K562 (cell line): ENCODE measurements at regions not wholly inside any gene's neighbourhood (a gene's known extent, or its start where the extent isn't known, plus 50 kb on each side); places are given as distances from the start of the nearest gene placed in this dataset.

Source experiments
- EZH2 ChIP-seq: IDR thresholded peaks from 2 replicates; pipeline ENCODE4 v1.6.1; 2012; ENCODE audit warnings: low read depth, mild to moderate bottlenecking, inconsistent platforms, low read length, borderline replicate concordance
- FOXA3 ChIP-seq, 2 experiments: fragments of 450-650 bp in 1 of 2; sonication (generic) in 1 of 2; formaldehyde crosslinking; IDR thresholded peaks in 1 of 2; conservative IDR thresholded peaks in 1 of 2; 2 replicates each; pipeline versions ENCODE4 v1.4.0 to v1.8.0; 2020 to 2022; ENCODE audit warnings: mild to moderate bottlenecking in 2 of 2, missing genetic modification reagents in 1 of 2
- HDAC2 ChIP-seq: fragments of 450-650 bp; IDR thresholded peaks from 2 replicates; pipeline ENCODE4 v1.6.1; 2016; ENCODE audit warnings: mild to moderate bottlenecking
- NR2C1 ChIP-seq, 2 experiments: fragments of 450-650 bp; IDR thresholded peaks; 2 replicates each; pipeline ENCODE4 v1.6.1; 2017; ENCODE audit warnings: mild to moderate bottlenecking in 2 of 2, antibody characterized with exemption in 1 of 2, inconsistent platforms in 1 of 2, missing compliant biosample characterization in 1 of 2, missing genetic modification characterization in 1 of 2
- POLR2A ChIP-seq: fragments of 450-650 bp; conservative IDR thresholded peaks from 2 replicates; pipeline ENCODE4 v1.6.1; 2016
- POLR3G ChIP-seq: IDR thresholded peaks from 2 replicates; pipeline ENCODE4 v1.6.1; 2011; ENCODE audit not compliant: insufficient read length, insufficient replicate concordance; ENCODE audit errors: extremely low read depth
- RBM17 ChIP-seq: fragments of 200-400 bp; formaldehyde crosslinking; IDR thresholded peaks from 2 replicates; pipeline ENCODE4 v1.6.1; 2017; ENCODE audit warnings: low read depth, mild to moderate bottlenecking, low read length, borderline replicate concordance
- RBM25 ChIP-seq: fragments of 200-400 bp; formaldehyde crosslinking; IDR thresholded peaks from 2 replicates; pipeline ENCODE4 v1.6.1; 2018; ENCODE audit warnings: low read length, low read depth, moderate library complexity; ENCODE audit not compliant: severe bottlenecking
- YY1 ChIP-seq, 3 experiments: IDR thresholded peaks; 2 replicates each; pipeline ENCODE4 v1.6.1; 2011; ENCODE audit warnings: low read length in 2 of 3, mild to moderate bottlenecking in 2 of 3, moderate library complexity in 2 of 3, borderline replicate concordance in 1 of 3, control low read depth in 1 of 3, low read depth in 1 of 3; ENCODE audit not compliant: insufficient read depth in 3 of 3, insufficient replicate concordance in 2 of 3, control insufficient read depth in 1 of 3, insufficient read length in 1 of 3; ENCODE audit errors: extremely low read depth in 1 of 3
- ZNF785 ChIP-seq: fragments of 250-450 bp; sonication (Bioruptor Pico); IDR thresholded peaks from 2 replicates; pipeline ENCODE4 v1.4.0; 2020; ENCODE audit warnings: mild to moderate bottlenecking
- TF ChIP-seq, protein P1 (sequence below): fragments of 200-600 bp; sonication (generic); IDR thresholded peaks from one replicate; pipeline ENCODE4 v1.6.1; 2012; ENCODE audit warnings: mild to moderate bottlenecking, low read depth, low read length, inconsistent platforms
- TF ChIP-seq, protein P2 (sequence below): sonication (generic); formaldehyde crosslinking; IDR thresholded peaks from 2 replicates; pipeline ENCODE4 v1.8.0; 2022; ENCODE audit warnings: missing genetic modification reagents, mild to moderate bottlenecking, borderline replicate concordance
- TF ChIP-seq, protein P3 (sequence below): sonication (generic); formaldehyde crosslinking; IDR thresholded peaks from 2 replicates; pipeline ENCODE4 v1.5.0; 2020; ENCODE audit warnings: missing genetic modification reagents
- TF ChIP-seq, protein P4 (sequence below), 3 experiments: IDR thresholded peaks in 2 of 3; conservative IDR thresholded peaks in 1 of 3; 2 replicates each; pipeline ENCODE4 v1.5.1; 2011 to 2012; ENCODE audit warnings: low read length in 3 of 3, mild to moderate bottlenecking in 3 of 3, control low read depth in 2 of 3, improper control_type of control experiment in 1 of 3, inconsistent platforms in 1 of 3, low read depth in 1 of 3, mixed read lengths in 1 of 3, moderate library complexity in 1 of 3; ENCODE audit not compliant: insufficient read depth in 2 of 3

DNA sequence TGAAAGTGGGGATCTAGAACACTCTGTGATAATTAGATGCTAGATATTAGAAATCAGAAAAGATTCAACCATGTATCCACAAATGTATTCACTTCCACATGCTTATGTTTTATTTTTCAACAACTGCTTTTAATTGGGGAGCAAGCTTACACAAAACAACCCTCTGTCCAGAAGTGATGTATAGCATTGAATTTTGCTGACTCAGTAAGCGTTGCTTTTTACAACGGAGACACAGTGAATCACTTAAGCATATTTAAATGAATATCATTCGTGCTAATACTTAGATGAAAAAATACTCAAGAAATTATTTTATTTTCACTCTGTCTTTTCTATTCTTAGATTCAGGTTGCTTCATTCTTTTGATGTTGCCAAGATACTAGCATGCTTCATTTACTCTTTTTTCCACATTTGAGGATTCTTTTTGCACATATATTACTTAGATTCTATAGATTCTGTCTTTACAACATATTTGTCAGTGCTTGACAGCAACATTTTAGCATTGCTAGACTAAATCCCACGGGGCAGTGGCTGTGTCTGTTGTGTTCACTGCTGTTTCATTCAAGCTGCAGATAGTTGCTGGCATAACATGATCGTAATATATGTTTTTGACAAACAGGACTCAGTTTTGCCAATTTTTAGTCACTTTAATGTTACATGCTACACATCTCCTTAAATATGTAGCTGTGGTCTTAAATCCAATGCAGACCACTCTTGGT lies 1714.4 kb upstream of the SEL1L start:
- no peak for TF ChIP-seq FOXA3 (CRISPR knock-in tag; conservative IDR thresholded peaks at IDR 0.05 in 1 of 2, IDR thresholded peaks at IDR 0.05 in 1 of 2)
- TF ChIP-seq YY1 (IDR thresholded peaks at IDR 0.05; ENCODE audit: borderline replicate concordance in 1 of 3, control insufficient read depth in 1 of 3, extremely low read depth in 1 of 3, insufficient read depth in 3 of 3, insufficient read length in 1 of 3, insufficient replicate concordance in 2 of 3, low read depth in 1 of 3, low read length in 2 of 3), result no peak
- TF ChIP-seq, protein P1, sequence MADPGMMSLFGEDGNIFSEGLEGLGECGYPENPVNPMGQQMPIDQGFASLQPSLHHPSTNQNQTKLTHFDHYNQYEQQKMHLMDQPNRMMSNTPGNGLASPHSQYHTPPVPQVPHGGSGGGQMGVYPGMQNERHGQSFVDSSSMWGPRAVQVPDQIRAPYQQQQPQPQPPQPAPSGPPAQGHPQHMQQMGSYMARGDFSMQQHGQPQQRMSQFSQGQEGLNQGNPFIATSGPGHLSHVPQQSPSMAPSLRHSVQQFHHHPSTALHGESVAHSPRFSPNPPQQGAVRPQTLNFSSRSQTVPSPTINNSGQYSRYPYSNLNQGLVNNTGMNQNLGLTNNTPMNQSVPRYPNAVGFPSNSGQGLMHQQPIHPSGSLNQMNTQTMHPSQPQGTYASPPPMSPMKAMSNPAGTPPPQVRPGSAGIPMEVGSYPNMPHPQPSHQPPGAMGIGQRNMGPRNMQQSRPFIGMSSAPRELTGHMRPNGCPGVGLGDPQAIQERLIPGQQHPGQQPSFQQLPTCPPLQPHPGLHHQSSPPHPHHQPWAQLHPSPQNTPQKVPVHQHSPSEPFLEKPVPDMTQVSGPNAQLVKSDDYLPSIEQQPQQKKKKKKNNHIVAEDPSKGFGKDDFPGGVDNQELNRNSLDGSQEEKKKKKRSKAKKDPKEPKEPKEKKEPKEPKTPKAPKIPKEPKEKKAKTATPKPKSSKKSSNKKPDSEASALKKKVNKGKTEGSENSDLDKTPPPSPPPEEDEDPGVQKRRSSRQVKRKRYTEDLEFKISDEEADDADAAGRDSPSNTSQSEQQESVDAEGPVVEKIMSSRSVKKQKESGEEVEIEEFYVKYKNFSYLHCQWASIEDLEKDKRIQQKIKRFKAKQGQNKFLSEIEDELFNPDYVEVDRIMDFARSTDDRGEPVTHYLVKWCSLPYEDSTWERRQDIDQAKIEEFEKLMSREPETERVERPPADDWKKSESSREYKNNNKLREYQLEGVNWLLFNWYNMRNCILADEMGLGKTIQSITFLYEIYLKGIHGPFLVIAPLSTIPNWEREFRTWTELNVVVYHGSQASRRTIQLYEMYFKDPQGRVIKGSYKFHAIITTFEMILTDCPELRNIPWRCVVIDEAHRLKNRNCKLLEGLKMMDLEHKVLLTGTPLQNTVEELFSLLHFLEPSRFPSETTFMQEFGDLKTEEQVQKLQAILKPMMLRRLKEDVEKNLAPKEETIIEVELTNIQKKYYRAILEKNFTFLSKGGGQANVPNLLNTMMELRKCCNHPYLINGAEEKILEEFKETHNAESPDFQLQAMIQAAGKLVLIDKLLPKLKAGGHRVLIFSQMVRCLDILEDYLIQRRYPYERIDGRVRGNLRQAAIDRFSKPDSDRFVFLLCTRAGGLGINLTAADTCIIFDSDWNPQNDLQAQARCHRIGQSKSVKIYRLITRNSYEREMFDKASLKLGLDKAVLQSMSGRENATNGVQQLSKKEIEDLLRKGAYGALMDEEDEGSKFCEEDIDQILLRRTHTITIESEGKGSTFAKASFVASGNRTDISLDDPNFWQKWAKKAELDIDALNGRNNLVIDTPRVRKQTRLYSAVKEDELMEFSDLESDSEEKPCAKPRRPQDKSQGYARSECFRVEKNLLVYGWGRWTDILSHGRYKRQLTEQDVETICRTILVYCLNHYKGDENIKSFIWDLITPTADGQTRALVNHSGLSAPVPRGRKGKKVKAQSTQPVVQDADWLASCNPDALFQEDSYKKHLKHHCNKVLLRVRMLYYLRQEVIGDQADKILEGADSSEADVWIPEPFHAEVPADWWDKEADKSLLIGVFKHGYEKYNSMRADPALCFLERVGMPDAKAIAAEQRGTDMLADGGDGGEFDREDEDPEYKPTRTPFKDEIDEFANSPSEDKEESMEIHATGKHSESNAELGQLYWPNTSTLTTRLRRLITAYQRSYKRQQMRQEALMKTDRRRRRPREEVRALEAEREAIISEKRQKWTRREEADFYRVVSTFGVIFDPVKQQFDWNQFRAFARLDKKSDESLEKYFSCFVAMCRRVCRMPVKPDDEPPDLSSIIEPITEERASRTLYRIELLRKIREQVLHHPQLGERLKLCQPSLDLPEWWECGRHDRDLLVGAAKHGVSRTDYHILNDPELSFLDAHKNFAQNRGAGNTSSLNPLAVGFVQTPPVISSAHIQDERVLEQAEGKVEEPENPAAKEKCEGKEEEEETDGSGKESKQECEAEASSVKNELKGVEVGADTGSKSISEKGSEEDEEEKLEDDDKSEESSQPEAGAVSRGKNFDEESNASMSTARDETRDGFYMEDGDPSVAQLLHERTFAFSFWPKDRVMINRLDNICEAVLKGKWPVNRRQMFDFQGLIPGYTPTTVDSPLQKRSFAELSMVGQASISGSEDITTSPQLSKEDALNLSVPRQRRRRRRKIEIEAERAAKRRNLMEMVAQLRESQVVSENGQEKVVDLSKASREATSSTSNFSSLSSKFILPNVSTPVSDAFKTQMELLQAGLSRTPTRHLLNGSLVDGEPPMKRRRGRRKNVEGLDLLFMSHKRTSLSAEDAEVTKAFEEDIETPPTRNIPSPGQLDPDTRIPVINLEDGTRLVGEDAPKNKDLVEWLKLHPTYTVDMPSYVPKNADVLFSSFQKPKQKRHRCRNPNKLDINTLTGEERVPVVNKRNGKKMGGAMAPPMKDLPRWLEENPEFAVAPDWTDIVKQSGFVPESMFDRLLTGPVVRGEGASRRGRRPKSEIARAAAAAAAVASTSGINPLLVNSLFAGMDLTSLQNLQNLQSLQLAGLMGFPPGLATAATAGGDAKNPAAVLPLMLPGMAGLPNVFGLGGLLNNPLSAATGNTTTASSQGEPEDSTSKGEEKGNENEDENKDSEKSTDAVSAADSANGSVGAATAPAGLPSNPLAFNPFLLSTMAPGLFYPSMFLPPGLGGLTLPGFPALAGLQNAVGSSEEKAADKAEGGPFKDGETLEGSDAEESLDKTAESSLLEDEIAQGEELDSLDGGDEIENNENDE, result no peak
- no peak for TF ChIP-seq NR2C1 (IDR thresholded peaks at IDR 0.05)
- TF ChIP-seq NR2C1 (tag; IDR thresholded peaks at IDR 0.05), result no peak
- no peak for TF ChIP-seq POLR3G
- no peak for TF ChIP-seq RBM17
- no peak for TF ChIP-seq POLR2A
- TF ChIP-seq EZH2, result no peak
- TF ChIP-seq, protein P2, sequence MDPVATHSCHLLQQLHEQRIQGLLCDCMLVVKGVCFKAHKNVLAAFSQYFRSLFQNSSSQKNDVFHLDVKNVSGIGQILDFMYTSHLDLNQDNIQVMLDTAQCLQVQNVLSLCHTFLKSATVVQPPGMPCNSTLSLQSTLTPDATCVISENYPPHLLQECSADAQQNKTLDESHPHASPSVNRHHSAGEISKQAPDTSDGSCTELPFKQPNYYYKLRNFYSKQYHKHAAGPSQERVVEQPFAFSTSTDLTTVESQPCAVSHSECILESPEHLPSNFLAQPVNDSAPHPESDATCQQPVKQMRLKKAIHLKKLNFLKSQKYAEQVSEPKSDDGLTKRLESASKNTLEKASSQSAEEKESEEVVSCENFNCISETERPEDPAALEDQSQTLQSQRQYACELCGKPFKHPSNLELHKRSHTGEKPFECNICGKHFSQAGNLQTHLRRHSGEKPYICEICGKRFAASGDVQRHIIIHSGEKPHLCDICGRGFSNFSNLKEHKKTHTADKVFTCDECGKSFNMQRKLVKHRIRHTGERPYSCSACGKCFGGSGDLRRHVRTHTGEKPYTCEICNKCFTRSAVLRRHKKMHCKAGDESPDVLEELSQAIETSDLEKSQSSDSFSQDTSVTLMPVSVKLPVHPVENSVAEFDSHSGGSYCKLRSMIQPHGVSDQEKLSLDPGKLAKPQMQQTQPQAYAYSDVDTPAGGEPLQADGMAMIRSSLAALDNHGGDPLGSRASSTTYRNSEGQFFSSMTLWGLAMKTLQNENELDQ (CRISPR knock-in tag), result no peak
- no peak for TF ChIP-seq HDAC2
- TF ChIP-seq, protein P3, sequence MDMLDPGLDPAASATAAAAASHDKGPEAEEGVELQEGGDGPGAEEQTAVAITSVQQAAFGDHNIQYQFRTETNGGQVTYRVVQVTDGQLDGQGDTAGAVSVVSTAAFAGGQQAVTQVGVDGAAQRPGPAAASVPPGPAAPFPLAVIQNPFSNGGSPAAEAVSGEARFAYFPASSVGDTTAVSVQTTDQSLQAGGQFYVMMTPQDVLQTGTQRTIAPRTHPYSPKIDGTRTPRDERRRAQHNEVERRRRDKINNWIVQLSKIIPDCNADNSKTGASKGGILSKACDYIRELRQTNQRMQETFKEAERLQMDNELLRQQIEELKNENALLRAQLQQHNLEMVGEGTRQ (CRISPR knock-in tag), result no peak
- TF ChIP-seq, protein P4, sequence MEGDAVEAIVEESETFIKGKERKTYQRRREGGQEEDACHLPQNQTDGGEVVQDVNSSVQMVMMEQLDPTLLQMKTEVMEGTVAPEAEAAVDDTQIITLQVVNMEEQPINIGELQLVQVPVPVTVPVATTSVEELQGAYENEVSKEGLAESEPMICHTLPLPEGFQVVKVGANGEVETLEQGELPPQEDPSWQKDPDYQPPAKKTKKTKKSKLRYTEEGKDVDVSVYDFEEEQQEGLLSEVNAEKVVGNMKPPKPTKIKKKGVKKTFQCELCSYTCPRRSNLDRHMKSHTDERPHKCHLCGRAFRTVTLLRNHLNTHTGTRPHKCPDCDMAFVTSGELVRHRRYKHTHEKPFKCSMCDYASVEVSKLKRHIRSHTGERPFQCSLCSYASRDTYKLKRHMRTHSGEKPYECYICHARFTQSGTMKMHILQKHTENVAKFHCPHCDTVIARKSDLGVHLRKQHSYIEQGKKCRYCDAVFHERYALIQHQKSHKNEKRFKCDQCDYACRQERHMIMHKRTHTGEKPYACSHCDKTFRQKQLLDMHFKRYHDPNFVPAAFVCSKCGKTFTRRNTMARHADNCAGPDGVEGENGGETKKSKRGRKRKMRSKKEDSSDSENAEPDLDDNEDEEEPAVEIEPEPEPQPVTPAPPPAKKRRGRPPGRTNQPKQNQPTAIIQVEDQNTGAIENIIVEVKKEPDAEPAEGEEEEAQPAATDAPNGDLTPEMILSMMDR (IDR thresholded peaks at IDR 0.05 in 2 of 3, conservative IDR thresholded peaks at IDR 0.05 in 1 of 3; ENCODE audit: insufficient read depth in 2 of 3, low read depth in 1 of 3, low read length in 3 of 3), result no peak
- no peak for TF ChIP-seq ZNF785 (CRISPR knock-in tag)
- no peak for TF ChIP-seq RBM25
